ENCODE measurements at regions not wholly inside any gene's neighbourhood (a gene's known extent, or its start where the extent isn't known, plus 50 kb on each side); places are given as distances from the start of the nearest gene placed in this dataset.

- no peak for DNase-seq (ENCODE audit: low spot score)
Measured at GRCh38 chr12:30437616-30438015, 258.1 kb downstream of the IPO8 start.

- DNase-seq (ENCODE audit: low spot score) = no peak
Measured at GRCh38 chr12:30437044-30437443, 258.6 kb downstream of the IPO8 start.

GRCh38 chr12:30428098-30428497 is 267.6 kb downstream of the IPO8 start:
- no peak for DNase-seq (ENCODE audit: low spot score)

GRCh38 chr12:30427555-30427954 is 268.1 kb downstream of the IPO8 start:
- no peak for DNase-seq (ENCODE audit: low spot score)

GRCh38 chr12:30425445-30425844 is 270.2 kb downstream of the IPO8 start:
- DNase-seq (ENCODE audit: low spot score) = no peak

GRCh38 chr12:30423330-30423729 is 272.3 kb downstream of the IPO8 start:
- no peak for DNase-seq (ENCODE audit: low spot score)

GRCh38 chr12:30422844-30423243 is 272.8 kb downstream of the IPO8 start:
- DNase-seq (ENCODE audit: low spot score) = no peak

- DNase-seq (ENCODE audit: low spot score) = peak; percentile 4
Measured at GRCh38 chr12:30420561-30420960, 275.1 kb downstream of the IPO8 start.

- DNase-seq (ENCODE audit: low spot score) = peak; percentile 86
Measured at GRCh38 chr12:30417697-30418231, 277.9 kb downstream of the IPO8 start.

GRCh38 chr12:30416631-30417030 is 279.0 kb downstream of the IPO8 start:
- no peak for DNase-seq (ENCODE audit: low spot score)

- DNase-seq (ENCODE audit: low spot score) = no peak
Measured at GRCh38 chr12:30415777-30416176, 279.9 kb downstream of the IPO8 start.

GRCh38 chr12:30414507-30414906 is 281.2 kb downstream of the IPO8 start:
- no peak for DNase-seq (ENCODE audit: low spot score)

GRCh38 chr12:30400349-30400748 is 295.3 kb downstream of the IPO8 start:
- DNase-seq (ENCODE audit: low spot score) = no peak

- DNase-seq (ENCODE audit: low spot score) = no peak
Measured at GRCh38 chr12:30399859-30400258, 295.8 kb downstream of the IPO8 start.

- DNase-seq (ENCODE audit: low spot score) = no peak
Measured at GRCh38 chr12:30396576-30396975, 299.1 kb downstream of the IPO8 start.

GRCh38 chr12:30395190-30395589 is 300.5 kb downstream of the IPO8 start:
- DNase-seq (ENCODE audit: low spot score) = no peak

GRCh38 chr12:30391766-30392366 is 303.8 kb downstream of the IPO8 start:
- no peak for DNase-seq (ENCODE audit: low spot score)

- no peak for DNase-seq (ENCODE audit: low spot score)
Measured at GRCh38 chr12:30385706-30386105, 310.0 kb downstream of the IPO8 start.

- no peak for DNase-seq (ENCODE audit: low spot score)
Measured at GRCh38 chr12:30384976-30385375, 310.7 kb downstream of the IPO8 start.

- DNase-seq (ENCODE audit: low spot score) = no peak
Measured at GRCh38 chr12:30378307-30378706, 317.4 kb downstream of the IPO8 start.

- DNase-seq (ENCODE audit: low spot score) = no peak
Measured at GRCh38 chr12:30364822-30365221, 330.8 kb downstream of the IPO8 start.

- DNase-seq (ENCODE audit: low spot score) = no peak
Measured at GRCh38 chr12:30361145-30361544, 334.5 kb downstream of the IPO8 start.

- no peak for DNase-seq (ENCODE audit: low spot score)
Measured at GRCh38 chr12:30358671-30359070, 337.0 kb downstream of the IPO8 start.

- DNase-seq (ENCODE audit: low spot score) = no peak
Measured at GRCh38 chr12:30357766-30358490, 337.7 kb downstream of the IPO8 start.

Measured in AG08395 (cell line).